ENCODE measurements at regions not wholly inside any gene's neighbourhood (a gene's known extent, or its start where the extent isn't known, plus 50 kb on each side); places are given as distances from the start of the nearest gene placed in this dataset.

DNA sequence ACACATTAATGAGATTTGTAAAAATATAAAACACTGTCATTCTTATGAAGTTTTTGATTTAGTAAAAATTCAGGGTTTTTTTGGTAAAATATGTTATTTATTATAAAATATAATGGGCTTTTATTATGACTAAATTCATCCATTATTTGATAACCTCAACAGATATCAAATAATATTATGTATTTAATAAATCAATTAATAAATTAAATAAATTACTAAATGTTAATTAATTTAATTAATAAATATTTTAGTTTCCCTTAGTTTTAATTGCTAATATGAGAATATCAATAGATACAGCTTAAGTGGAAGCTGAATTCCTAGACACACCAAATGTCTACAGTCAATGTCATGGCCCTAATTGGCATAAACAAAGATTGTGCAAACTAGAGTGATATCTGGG lies 82.3 kb upstream of the DGKG start:
- TF ChIP-seq, protein P1, sequence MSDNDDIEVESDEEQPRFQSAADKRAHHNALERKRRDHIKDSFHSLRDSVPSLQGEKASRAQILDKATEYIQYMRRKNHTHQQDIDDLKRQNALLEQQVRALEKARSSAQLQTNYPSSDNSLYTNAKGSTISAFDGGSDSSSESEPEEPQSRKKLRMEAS (IDR thresholded peaks at IDR 0.05) = no peak
- TF ChIP-seq CREB1 (IDR thresholded peaks at IDR 0.05; ENCODE audit: low read depth) (no peak), CEBPB (IDR thresholded peaks at IDR 0.05) (no peak), RAD21 (IDR thresholded peaks at IDR 0.05; ENCODE audit: low read depth) (no peak), TCF12 (IDR thresholded peaks at IDR 0.05; ENCODE audit: low read depth) (no peak), TAF1 (IDR thresholded peaks at IDR 0.05; ENCODE audit: low read depth) (no peak), EP300 (IDR thresholded peaks at IDR 0.05; ENCODE audit: borderline replicate concordance) (no peak), YY1 (IDR thresholded peaks at IDR 0.05; ENCODE audit: low read depth) (no peak), FOXM1 (IDR thresholded peaks at IDR 0.05; ENCODE audit: borderline replicate concordance, low read depth) (no peak), EGR1 (IDR thresholded peaks at IDR 0.05) (no peak), NFIC (IDR thresholded peaks at IDR 0.05) (no peak), TEAD4 (IDR thresholded peaks at IDR 0.05) (no peak)
- TF ChIP-seq, protein P2, sequence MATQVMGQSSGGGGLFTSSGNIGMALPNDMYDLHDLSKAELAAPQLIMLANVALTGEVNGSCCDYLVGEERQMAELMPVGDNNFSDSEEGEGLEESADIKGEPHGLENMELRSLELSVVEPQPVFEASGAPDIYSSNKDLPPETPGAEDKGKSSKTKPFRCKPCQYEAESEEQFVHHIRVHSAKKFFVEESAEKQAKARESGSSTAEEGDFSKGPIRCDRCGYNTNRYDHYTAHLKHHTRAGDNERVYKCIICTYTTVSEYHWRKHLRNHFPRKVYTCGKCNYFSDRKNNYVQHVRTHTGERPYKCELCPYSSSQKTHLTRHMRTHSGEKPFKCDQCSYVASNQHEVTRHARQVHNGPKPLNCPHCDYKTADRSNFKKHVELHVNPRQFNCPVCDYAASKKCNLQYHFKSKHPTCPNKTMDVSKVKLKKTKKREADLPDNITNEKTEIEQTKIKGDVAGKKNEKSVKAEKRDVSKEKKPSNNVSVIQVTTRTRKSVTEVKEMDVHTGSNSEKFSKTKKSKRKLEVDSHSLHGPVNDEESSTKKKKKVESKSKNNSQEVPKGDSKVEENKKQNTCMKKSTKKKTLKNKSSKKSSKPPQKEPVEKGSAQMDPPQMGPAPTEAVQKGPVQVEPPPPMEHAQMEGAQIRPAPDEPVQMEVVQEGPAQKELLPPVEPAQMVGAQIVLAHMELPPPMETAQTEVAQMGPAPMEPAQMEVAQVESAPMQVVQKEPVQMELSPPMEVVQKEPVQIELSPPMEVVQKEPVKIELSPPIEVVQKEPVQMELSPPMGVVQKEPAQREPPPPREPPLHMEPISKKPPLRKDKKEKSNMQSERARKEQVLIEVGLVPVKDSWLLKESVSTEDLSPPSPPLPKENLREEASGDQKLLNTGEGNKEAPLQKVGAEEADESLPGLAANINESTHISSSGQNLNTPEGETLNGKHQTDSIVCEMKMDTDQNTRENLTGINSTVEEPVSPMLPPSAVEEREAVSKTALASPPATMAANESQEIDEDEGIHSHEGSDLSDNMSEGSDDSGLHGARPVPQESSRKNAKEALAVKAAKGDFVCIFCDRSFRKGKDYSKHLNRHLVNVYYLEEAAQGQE (IDR thresholded peaks at IDR 0.05; ENCODE audit: low read depth) = no peak
